ENCODE measurements at regions not wholly inside any gene's neighbourhood (a gene's known extent, or its start where the extent isn't known, plus 50 kb on each side); places are given as distances from the start of the nearest gene placed in this dataset.
"Not testable (repeated sequence)": the region's sequence is repeated elsewhere in the genome, so short reads cannot be mapped to it uniquely, and the experiment has no call there.

DNA sequence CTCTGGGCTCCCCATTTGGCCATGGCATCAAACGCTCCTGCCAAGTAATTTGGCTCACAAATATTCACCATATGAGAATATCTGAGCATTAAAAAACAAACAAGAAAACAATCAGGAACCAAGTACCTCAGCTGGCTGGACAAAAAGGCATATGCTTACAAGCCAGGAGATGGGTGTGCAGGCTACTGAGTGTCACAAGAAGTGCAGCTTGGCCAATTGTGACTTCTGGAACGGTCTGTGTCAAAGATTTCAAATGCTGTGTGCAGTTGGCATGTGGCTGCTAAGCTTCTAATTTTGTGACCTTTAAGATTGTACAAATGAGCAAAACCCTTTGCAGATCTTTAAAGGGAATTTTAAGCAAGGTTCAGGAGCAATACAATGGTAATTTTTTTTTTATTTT is 274.0 kb downstream of the ANAPC1 start:
- TF ChIP-seq, protein P1, sequence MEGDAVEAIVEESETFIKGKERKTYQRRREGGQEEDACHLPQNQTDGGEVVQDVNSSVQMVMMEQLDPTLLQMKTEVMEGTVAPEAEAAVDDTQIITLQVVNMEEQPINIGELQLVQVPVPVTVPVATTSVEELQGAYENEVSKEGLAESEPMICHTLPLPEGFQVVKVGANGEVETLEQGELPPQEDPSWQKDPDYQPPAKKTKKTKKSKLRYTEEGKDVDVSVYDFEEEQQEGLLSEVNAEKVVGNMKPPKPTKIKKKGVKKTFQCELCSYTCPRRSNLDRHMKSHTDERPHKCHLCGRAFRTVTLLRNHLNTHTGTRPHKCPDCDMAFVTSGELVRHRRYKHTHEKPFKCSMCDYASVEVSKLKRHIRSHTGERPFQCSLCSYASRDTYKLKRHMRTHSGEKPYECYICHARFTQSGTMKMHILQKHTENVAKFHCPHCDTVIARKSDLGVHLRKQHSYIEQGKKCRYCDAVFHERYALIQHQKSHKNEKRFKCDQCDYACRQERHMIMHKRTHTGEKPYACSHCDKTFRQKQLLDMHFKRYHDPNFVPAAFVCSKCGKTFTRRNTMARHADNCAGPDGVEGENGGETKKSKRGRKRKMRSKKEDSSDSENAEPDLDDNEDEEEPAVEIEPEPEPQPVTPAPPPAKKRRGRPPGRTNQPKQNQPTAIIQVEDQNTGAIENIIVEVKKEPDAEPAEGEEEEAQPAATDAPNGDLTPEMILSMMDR (conservative IDR thresholded peaks at IDR 0.05; ENCODE audit: low read length): not testable (repeated sequence)
- not testable (repeated sequence) for TF ChIP-seq EZH2phosphoT487 (IDR thresholded peaks at IDR 0.05; ENCODE audit: borderline replicate concordance, low read depth, low read length)
